ENCODE measurements at regions not wholly inside any gene's neighbourhood (a gene's known extent, or its start where the extent isn't known, plus 50 kb on each side); places are given as distances from the start of the nearest gene placed in this dataset.

- Histone ChIP-seq H3K79me2 (ENCODE audit: low read length) (no peaks in the 10 kb centered on the region), H3F3A (ENCODE audit: insufficient read depth, low read length) (no peaks in the 10 kb centered on the region), H3K27ac (ENCODE audit: low read length) (no peak overlapping the region), H3K9me3 (replicated peaks; ENCODE audit: insufficient read depth, low read length) (no peaks in the 10 kb centered on the region), H3K4me1 (ENCODE audit: low read length) (no peaks in the 10 kb centered on the region), H3K4me3 (ENCODE audit: low read length) (no peak overlapping the region), H3K9ac (ENCODE audit: low read length) (no peak overlapping the region), H3K27me3 (replicated peaks; ENCODE audit: insufficient read depth, low read length) (no peaks in the 10 kb centered on the region), H3K4me2 (ENCODE audit: low read depth, low read length) (no peak overlapping the region), H4K20me1 (ENCODE audit: insufficient read depth, low read length) (no peaks in the 10 kb centered on the region), H3K9me2 (replicated peaks; ENCODE audit: insufficient read depth, low read length) (no peaks in the 10 kb centered on the region), H2AFZ (ENCODE audit: low read length) (no peak overlapping the region), H3K36me3 (replicated peaks; ENCODE audit: insufficient read depth, low read length) (no peaks in the 10 kb centered on the region)
- no peak for DNase-seq
- TF ChIP-seq EZH2 (optimal IDR thresholded peaks at IDR 0.05; ENCODE audit: low read depth, low read length) (no peak), EZH2phosphoT487 (IDR thresholded peaks at IDR 0.05; ENCODE audit: low read length) (no peak), CTCF (IDR thresholded peaks at IDR 0.05; ENCODE audit: low read length) (no peak)
Measured at GRCh38 chr5:24365406-24365805, 279.4 kb downstream of the CDH10 start.

GRCh38 chr5:24367216-24367615 is 277.6 kb downstream of the CDH10 start:
- Histone ChIP-seq H4K20me1 (ENCODE audit: insufficient read depth, low read length) (no peaks in the 10 kb centered on the region), H3F3A (ENCODE audit: insufficient read depth, low read length) (no peaks in the 10 kb centered on the region), H3K4me1 (ENCODE audit: low read length) (no peaks in the 10 kb centered on the region), H3K27me3 (replicated peaks; ENCODE audit: insufficient read depth, low read length) (no peaks in the 10 kb centered on the region), H3K27ac (ENCODE audit: low read length) (no peak overlapping the region), H3K9me2 (replicated peaks; ENCODE audit: insufficient read depth, low read length) (no peaks in the 10 kb centered on the region), H3K4me3 (ENCODE audit: low read length) (no peak overlapping the region), H2AFZ (ENCODE audit: low read length) (no peak overlapping the region), H3K9me3 (replicated peaks; ENCODE audit: insufficient read depth, low read length) (no peaks in the 10 kb centered on the region), H3K4me2 (ENCODE audit: low read depth, low read length) (no peak overlapping the region), H3K9ac (ENCODE audit: low read length) (no peak overlapping the region), H3K36me3 (replicated peaks; ENCODE audit: insufficient read depth, low read length) (no peaks in the 10 kb centered on the region), H3K79me2 (ENCODE audit: low read length) (no peaks in the 10 kb centered on the region)
- TF ChIP-seq EZH2phosphoT487 (IDR thresholded peaks at IDR 0.05; ENCODE audit: low read length) (no peak), CTCF (IDR thresholded peaks at IDR 0.05; ENCODE audit: low read length) (no peak), EZH2 (optimal IDR thresholded peaks at IDR 0.05; ENCODE audit: low read depth, low read length) (no peak)
- no peak for DNase-seq

GRCh38 chr5:24368115-24368514 is 276.7 kb downstream of the CDH10 start:
- Histone ChIP-seq H3K9me2 (replicated peaks; ENCODE audit: insufficient read depth, low read length) (no peaks in the 10 kb centered on the region), H3K27ac (ENCODE audit: low read length) (no peak overlapping the region), H4K20me1 (ENCODE audit: insufficient read depth, low read length) (no peaks in the 10 kb centered on the region), H3K4me3 (ENCODE audit: low read length) (no peak overlapping the region), H3K4me1 (ENCODE audit: low read length) (no peaks in the 10 kb centered on the region), H3K79me2 (ENCODE audit: low read length) (no peaks in the 10 kb centered on the region), H3K9ac (ENCODE audit: low read length) (no peak overlapping the region), H3K4me2 (ENCODE audit: low read depth, low read length) (no peak overlapping the region), H3K9me3 (replicated peaks; ENCODE audit: insufficient read depth, low read length) (no peaks in the 10 kb centered on the region), H3F3A (ENCODE audit: insufficient read depth, low read length) (no peaks in the 10 kb centered on the region), H2AFZ (ENCODE audit: low read length) (no peak overlapping the region), H3K36me3 (replicated peaks; ENCODE audit: insufficient read depth, low read length) (no peaks in the 10 kb centered on the region), H3K27me3 (replicated peaks; ENCODE audit: insufficient read depth, low read length) (no peaks in the 10 kb centered on the region)
- TF ChIP-seq EZH2phosphoT487 (IDR thresholded peaks at IDR 0.05; ENCODE audit: low read length) (no peak), CTCF (IDR thresholded peaks at IDR 0.05; ENCODE audit: low read length) (no peak)
- no peak for DNase-seq

Data from MM.1S (cell line).